NCI-H128 (cell line): ENCODE measurements at regions not wholly inside any gene's neighbourhood (a gene's known extent, or its start where the extent isn't known, plus 50 kb on each side); places are given as distances from the start of the nearest gene placed in this dataset.

Experiments used
- DNase-seq: peaks from one replicate; lab custom pipeline; 2025; ENCODE audit not compliant: unreplicated experiment; lab: John Stamatoyannopoulos, UW

GRCh38 chr16:66219491-66219890 is 147.0 kb upstream of the CDH5 start:
- DNase-seq = no peak

- no peak for DNase-seq
These were observed 154.1 kb upstream of the CDH5 start for GRCh38 chr16:66212428-66212827.

- no peak for DNase-seq
These were observed 154.8 kb upstream of the CDH5 start for GRCh38 chr16:66211651-66212050.

GRCh38 chr16:66207883-66208265 is 158.6 kb upstream of the CDH5 start:
- DNase-seq = no peak

GRCh38 chr16:66207139-66207882 is 159.2 kb upstream of the CDH5 start:
- DNase-seq = no peak

- DNase-seq = no peak
These were observed 160.1 kb upstream of the CDH5 start for GRCh38 chr16:66206363-66206762.

GRCh38 chr16:66205287-66206231 is 160.9 kb upstream of the CDH5 start:
- DNase-seq = no peak

- DNase-seq = no peak
These were observed 161.7 kb upstream of the CDH5 start for GRCh38 chr16:66204756-66205155.

GRCh38 chr16:66203476-66203875 is 163.0 kb upstream of the CDH5 start:
- no peak for DNase-seq

- no peak for DNase-seq
These were observed 167.3 kb upstream of the CDH5 start for GRCh38 chr16:66199189-66199588.

GRCh38 chr16:66198641-66199040 is 167.8 kb upstream of the CDH5 start:
- DNase-seq = no peak

- DNase-seq = no peak
These were observed 168.7 kb upstream of the CDH5 start for GRCh38 chr16:66197668-66198278.

- no peak for DNase-seq
These were observed 169.7 kb upstream of the CDH5 start for GRCh38 chr16:66196770-66197169.

GRCh38 chr16:66194866-66195265 is 171.6 kb upstream of the CDH5 start:
- DNase-seq = no peak

GRCh38 chr16:66193543-66194229 is 172.8 kb upstream of the CDH5 start:
- no peak for DNase-seq

- no peak for DNase-seq
These were observed 176.1 kb upstream of the CDH5 start for GRCh38 chr16:66190411-66190810.

GRCh38 chr16:66189951-66190350 is 176.5 kb upstream of the CDH5 start:
- no peak for DNase-seq

GRCh38 chr16:66188917-66189725 is 177.4 kb upstream of the CDH5 start:
- no peak for DNase-seq

- no peak for DNase-seq
These were observed 180.2 kb upstream of the CDH5 start for GRCh38 chr16:66186251-66186785.

- no peak for DNase-seq
These were observed 183.9 kb upstream of the CDH5 start for GRCh38 chr16:66182592-66182991.
